ENCODE measurements at regions not wholly inside any gene's neighbourhood (a gene's known extent, or its start where the extent isn't known, plus 50 kb on each side); places are given as distances from the start of the nearest gene placed in this dataset.

GRCh38 chr10:23723796-23724195, 284.9 kb downstream of the OTUD1 start:
- H3K4me3 ChIP-seq = no peak overlapping the region
- in situ Hi-C loops (cut with MboI; ENCODE audit: low sequenced_read_pairs in 4 of 4) = loop anchor here in 2 of 4 donors (25.0 kb wide), 1 partner anchor 411 kb away; no protein-coding TSS in a partner anchor
- no peak for ATAC-seq
- TF ChIP-seq POLR2A (IDR thresholded peaks at IDR 0.05) (no peak), CTCF (IDR thresholded peaks at IDR 0.05 in 4 of 5, conservative IDR thresholded peaks at IDR 0.05 in 1 of 5) (no peak)
- DNase-seq = no peak
- intact Hi-C loops (cut with DNase I; ENCODE audit: low total_unique reads) = no loop called here
- no peaks in the 10 kb centered on the region for H3K9me3 ChIP-seq
- H3K27me3 ChIP-seq = no peaks in the 10 kb centered on the region
- no peaks in the 10 kb centered on the region for H3K36me3 ChIP-seq
- no peaks in the 10 kb centered on the region for H3K4me1 ChIP-seq
- H3K27ac ChIP-seq = no peak overlapping the region

- ATAC-seq (no peak), DNase-seq (no peak)
- Histone ChIP-seq H3K27ac (no peak overlapping the region), H3K36me3 (no peaks in the 10 kb centered on the region), H3K9me3 (no peaks in the 10 kb centered on the region), H3K4me1 (no peaks in the 10 kb centered on the region), H3K4me3 (no peak overlapping the region), H3K27me3 (peaks cover 0 to 3% (median 0%) of the 10 kb centered on the region in 3 donors)
- TF ChIP-seq POLR2A (IDR thresholded peaks at IDR 0.05) (no peak), CTCF (IDR thresholded peaks at IDR 0.05 in 4 of 5, conservative IDR thresholded peaks at IDR 0.05 in 1 of 5) (no peak)
- in situ Hi-C loops (cut with MboI; ENCODE audit: low sequenced_read_pairs in 4 of 4) = no loop called here
- intact Hi-C loops (cut with DNase I; ENCODE audit: low total_unique reads) = no loop called here
Observed at GRCh38 chr10:23725548-23725947, 286.7 kb downstream of the OTUD1 start.

- H3K27ac ChIP-seq = no peak overlapping the region
- ATAC-seq = no peak
- no peaks in the 10 kb centered on the region for H3K9me3 ChIP-seq
- no peak for DNase-seq
- no peak for TF ChIP-seq POLR2A (IDR thresholded peaks at IDR 0.05)
- no peak for TF ChIP-seq CTCF (IDR thresholded peaks at IDR 0.05 in 4 of 5, conservative IDR thresholded peaks at IDR 0.05 in 1 of 5)
- H3K36me3 ChIP-seq = no peaks in the 10 kb centered on the region
- H3K27me3 ChIP-seq = no peaks in the 10 kb centered on the region
- H3K4me1 ChIP-seq = no peaks in the 10 kb centered on the region
- in situ Hi-C loops (cut with MboI; ENCODE audit: low sequenced_read_pairs in 4 of 4) = no loop called here
- intact Hi-C loops (cut with DNase I; ENCODE audit: low total_unique reads) = no loop called here
- H3K4me3 ChIP-seq = no peak overlapping the region
Observed at GRCh38 chr10:23742368-23742767, 303.5 kb downstream of the OTUD1 start.

GRCh38 chr10:23742807-23743206, 303.9 kb downstream of the OTUD1 start:
- DNase-seq (no peak), ATAC-seq (no peak)
- TF ChIP-seq POLR2A (IDR thresholded peaks at IDR 0.05) = no peak
- TF ChIP-seq CTCF (IDR thresholded peaks at IDR 0.05 in 4 of 5, conservative IDR thresholded peaks at IDR 0.05 in 1 of 5) = no peak

GRCh38 chr10:23754179-23754578, 315.3 kb downstream of the OTUD1 start:
- no peak for ATAC-seq
- Histone ChIP-seq H3K27ac (no peak overlapping the region), H3K36me3 (no peaks in the 10 kb centered on the region), H3K27me3 (no peaks in the 10 kb centered on the region), H3K4me1 (no peaks in the 10 kb centered on the region), H3K4me3 (no peak overlapping the region), H3K9me3 (no peaks in the 10 kb centered on the region)
- intact Hi-C loops (cut with DNase I; ENCODE audit: low total_unique reads) = no loop called here
- TF ChIP-seq POLR2A (IDR thresholded peaks at IDR 0.05) (no peak), CTCF (IDR thresholded peaks at IDR 0.05 in 4 of 5, conservative IDR thresholded peaks at IDR 0.05 in 1 of 5) (no peak)
- in situ Hi-C loops (cut with MboI; ENCODE audit: low sequenced_read_pairs in 4 of 4) = no loop called here
- DNase-seq = no peak

More at GRCh38 chr10:23742807-23743206, 303.9 kb downstream of the OTUD1 start:
- H3K27me3 ChIP-seq = no peaks in the 10 kb centered on the region
- no peaks in the 10 kb centered on the region for H3K4me1 ChIP-seq
- H3K36me3 ChIP-seq = no peaks in the 10 kb centered on the region
- H3K4me3 ChIP-seq = no peak overlapping the region
- no peak overlapping the region for H3K27ac ChIP-seq
- H3K9me3 ChIP-seq = no peaks in the 10 kb centered on the region
- intact Hi-C loops (cut with DNase I; ENCODE audit: low total_unique reads) = no loop called here
- in situ Hi-C loops (cut with MboI; ENCODE audit: low sequenced_read_pairs in 4 of 4) = no loop called here

All from gastrocnemius medialis (tissue), 4 donors.